Central memory CD8-positive, alpha-beta T cell (primary cell): ENCODE measurements at regions not wholly inside any gene's neighbourhood (a gene's known extent, or its start where the extent isn't known, plus 50 kb on each side); places are given as distances from the start of the nearest gene placed in this dataset.

Experiments used
- ATAC-seq: fragments of 150-1000 bp; cut with Tn5 transposase; replicated peaks from 2 replicates; pipeline ENCODE4 v1.10.0; 2022; ENCODE audit warnings: mild to moderate bottlenecking, moderate FRiP score, moderate number of reproducible peaks; ENCODE audit not compliant: poor library complexity, severe bottlenecking; ENCODE audit errors: extremely low read depth
- DNase-seq, 2 donors: peaks; one replicate each; pipeline ENCODE4 v3.0.0; 2021; ENCODE audit warnings: low spot score in 2 of 2
- H3K27ac Mint-ChIP-seq: one replicate; pipeline ENCODE4 v1.8.0; 2022; ENCODE audit warnings: low read depth, mild to moderate bottlenecking, moderate library complexity, mixed read lengths
- H3K27me3 Mint-ChIP-seq: one replicate; pipeline ENCODE4 v1.8.0; 2022; ENCODE audit warnings: mixed read lengths
- H3K36me3 Mint-ChIP-seq: one replicate; pipeline ENCODE4 v1.8.0; 2022; ENCODE audit warnings: mild to moderate bottlenecking, moderate library complexity, mixed read lengths; ENCODE audit not compliant: insufficient read depth
- H3K4me1 Mint-ChIP-seq: one replicate; pipeline ENCODE4 v1.8.0; 2022; ENCODE audit warnings: mixed read lengths
- H3K4me3 Mint-ChIP-seq: one replicate; pipeline ENCODE4 v1.8.0; 2022; ENCODE audit warnings: mild to moderate bottlenecking, moderate library complexity, mixed read lengths
- H3K9me3 Mint-ChIP-seq: one replicate; pipeline ENCODE4 v1.8.0; 2022; ENCODE audit warnings: mixed read lengths

GRCh38 chr3:132145833-132146232, 111.0 kb upstream of the CPNE4 start:
- no peaks in the 10 kb centered on the region for H3K4me1 Mint-ChIP-seq
- ATAC-seq, result no peak
- no peak overlapping the region for H3K27ac Mint-ChIP-seq
- H3K27me3 Mint-ChIP-seq, result peaks cover 11% of the 10 kb centered on the region
- no peak overlapping the region for H3K4me3 Mint-ChIP-seq
- H3K9me3 Mint-ChIP-seq, result peaks cover 6% of the 10 kb centered on the region
- no peaks in the 10 kb centered on the region for H3K36me3 Mint-ChIP-seq
- no peak for DNase-seq

- H3K27ac Mint-ChIP-seq, result no peak overlapping the region
- H3K4me3 Mint-ChIP-seq, result no peak overlapping the region
- ATAC-seq, result no peak
- no peak for DNase-seq
- peaks cover 6% of the 10 kb centered on the region for H3K9me3 Mint-ChIP-seq
- peaks cover 21% of the 10 kb centered on the region for H3K27me3 Mint-ChIP-seq
- no peaks in the 10 kb centered on the region for H3K4me1 Mint-ChIP-seq
- no peaks in the 10 kb centered on the region for H3K36me3 Mint-ChIP-seq
Observed at GRCh38 chr3:132154619-132155018, 119.8 kb upstream of the CPNE4 start.

GRCh38 chr3:132159145-132159544, 124.3 kb upstream of the CPNE4 start:
- no peaks in the 10 kb centered on the region for H3K4me1 Mint-ChIP-seq
- H3K4me3 Mint-ChIP-seq, result no peak overlapping the region
- ATAC-seq (no peak), DNase-seq (no peak)
- peaks cover 19% of the 10 kb centered on the region for H3K27me3 Mint-ChIP-seq
- no peak overlapping the region for H3K27ac Mint-ChIP-seq
- no peaks in the 10 kb centered on the region for H3K9me3 Mint-ChIP-seq
- no peaks in the 10 kb centered on the region for H3K36me3 Mint-ChIP-seq

GRCh38 chr3:132160198-132160597, 125.4 kb upstream of the CPNE4 start:
- peaks cover 22% of the 10 kb centered on the region for H3K27me3 Mint-ChIP-seq
- H3K9me3 Mint-ChIP-seq, result no peaks in the 10 kb centered on the region
- DNase-seq (no peak), ATAC-seq (no peak)
- no peak overlapping the region for H3K4me3 Mint-ChIP-seq
- H3K4me1 Mint-ChIP-seq, result no peaks in the 10 kb centered on the region
- no peak overlapping the region for H3K27ac Mint-ChIP-seq
- H3K36me3 Mint-ChIP-seq, result no peaks in the 10 kb centered on the region

- H3K9me3 Mint-ChIP-seq, result no peaks in the 10 kb centered on the region
- ATAC-seq, result no peak
- H3K27ac Mint-ChIP-seq, result no peak overlapping the region
- no peaks in the 10 kb centered on the region for H3K36me3 Mint-ChIP-seq
- H3K27me3 Mint-ChIP-seq, result peaks cover 27% of the 10 kb centered on the region
- DNase-seq, result no peak
- H3K4me1 Mint-ChIP-seq, result no peaks in the 10 kb centered on the region
- no peak overlapping the region for H3K4me3 Mint-ChIP-seq
Observed at GRCh38 chr3:132161608-132162007, 126.8 kb upstream of the CPNE4 start.

- H3K27me3 Mint-ChIP-seq, result peaks cover 15% of the 10 kb centered on the region
- H3K4me1 Mint-ChIP-seq, result no peaks in the 10 kb centered on the region
- DNase-seq (no peak), ATAC-seq (no peak)
- no peaks in the 10 kb centered on the region for H3K9me3 Mint-ChIP-seq
- no peak overlapping the region for H3K4me3 Mint-ChIP-seq
- H3K27ac Mint-ChIP-seq, result no peak overlapping the region
- no peaks in the 10 kb centered on the region for H3K36me3 Mint-ChIP-seq
Observed at GRCh38 chr3:132164469-132165092, 129.8 kb upstream of the CPNE4 start.

GRCh38 chr3:132167870-132168269, 133.1 kb upstream of the CPNE4 start:
- peaks cover 14% of the 10 kb centered on the region for H3K27me3 Mint-ChIP-seq
- no peaks in the 10 kb centered on the region for H3K4me1 Mint-ChIP-seq
- no peak overlapping the region for H3K4me3 Mint-ChIP-seq
- H3K27ac Mint-ChIP-seq, result no peak overlapping the region
- no peaks in the 10 kb centered on the region for H3K9me3 Mint-ChIP-seq
- no peaks in the 10 kb centered on the region for H3K36me3 Mint-ChIP-seq
- no peak for ATAC-seq
- no peak for DNase-seq

- no peak for ATAC-seq
- H3K36me3 Mint-ChIP-seq, result no peaks in the 10 kb centered on the region
Observed at GRCh38 chr3:132174500-132174899, 139.7 kb upstream of the CPNE4 start.

GRCh38 chr3:132180337-132180791, 136.8 kb upstream of the ACP3 start:
- Mint-ChIP-seq H3K27me3 (peaks cover 17% of the 10 kb centered on the region), H3K27ac (peak overlapping the region; percentile 30), H3K4me3 (no peak overlapping the region), H3K9me3 (no peaks in the 10 kb centered on the region), H3K4me1 (peaks cover 6% of the 10 kb centered on the region), H3K36me3 (no peaks in the 10 kb centered on the region)
- DNase-seq, result no peak
- no peak for ATAC-seq

More at GRCh38 chr3:132174500-132174899, 139.7 kb upstream of the CPNE4 start:
- Mint-ChIP-seq H3K27ac (no peak overlapping the region), H3K4me1 (no peaks in the 10 kb centered on the region), H3K27me3 (peaks cover 27% of the 10 kb centered on the region), H3K9me3 (no peaks in the 10 kb centered on the region), H3K4me3 (no peak overlapping the region)
- DNase-seq, result no peak

- H3K27me3 Mint-ChIP-seq, result peaks cover 34% of the 10 kb centered on the region
- DNase-seq (no peak), ATAC-seq (no peak)
- no peak overlapping the region for H3K4me3 Mint-ChIP-seq
- no peak overlapping the region for H3K27ac Mint-ChIP-seq
- no peaks in the 10 kb centered on the region for H3K9me3 Mint-ChIP-seq
- peaks cover 6% of the 10 kb centered on the region for H3K4me1 Mint-ChIP-seq
- H3K36me3 Mint-ChIP-seq, result no peaks in the 10 kb centered on the region
Observed at GRCh38 chr3:132183811-132184210, 133.4 kb upstream of the ACP3 start.

- no peaks in the 10 kb centered on the region for H3K4me1 Mint-ChIP-seq
- no peaks in the 10 kb centered on the region for H3K36me3 Mint-ChIP-seq
- ATAC-seq (no peak), DNase-seq (no peak)
- H3K4me3 Mint-ChIP-seq, result no peak overlapping the region
- no peak overlapping the region for H3K27ac Mint-ChIP-seq
- no peaks in the 10 kb centered on the region for H3K9me3 Mint-ChIP-seq
- H3K27me3 Mint-ChIP-seq, result peaks cover 30% of the 10 kb centered on the region
Observed at GRCh38 chr3:132187746-132188145, 129.5 kb upstream of the ACP3 start.

GRCh38 chr3:132189601-132190000, 127.6 kb upstream of the ACP3 start:
- H3K9me3 Mint-ChIP-seq, result no peaks in the 10 kb centered on the region

GRCh38 chr3:132196113-132196512, 121.1 kb upstream of the ACP3 start:
- Mint-ChIP-seq H3K27ac (no peak overlapping the region), H3K27me3 (peaks cover 35% of the 10 kb centered on the region), H3K36me3 (no peaks in the 10 kb centered on the region), H3K9me3 (peaks cover 5% of the 10 kb centered on the region), H3K4me3 (no peak overlapping the region), H3K4me1 (no peaks in the 10 kb centered on the region)
- no peak for DNase-seq
- no peak for ATAC-seq

More at GRCh38 chr3:132189601-132190000, 127.6 kb upstream of the ACP3 start:
- Mint-ChIP-seq H3K4me3 (no peak overlapping the region), H3K4me1 (no peaks in the 10 kb centered on the region), H3K27ac (no peak overlapping the region), H3K36me3 (no peaks in the 10 kb centered on the region), H3K27me3 (peaks cover 41% of the 10 kb centered on the region)
- DNase-seq (no peak), ATAC-seq (no peak)
